HCT116 (cell line): ENCODE measurements at regions not wholly inside any gene's neighbourhood (a gene's known extent, or its start where the extent isn't known, plus 50 kb on each side); places are given as distances from the start of the nearest gene placed in this dataset.

Experiments used
- ATAC-seq: fragments of 200-7000 bp; cut with Tn5 transposase; 2 replicates; pipeline ENCODE4 v1.9.1; 2020; ENCODE audit warnings: mild to moderate bottlenecking, moderate library complexity
- BruUV-seq: library from RNA; stranded (reverse); fragments of 400-500 nt; replicated peaks from 2 replicates; lab custom pipeline; 2021; lab: Mats Ljungman, UMichigan
- CTCF ChIA-PET: fragments of 300-600 bp; sonication (Branson Sonifier 250); formaldehyde crosslinking; loops from one replicate; lab custom pipeline; 2021; ENCODE audit warnings: antibody characterized with exemption; lab: Charles Lee
- POLR2A ChIA-PET: fragments of 300-600, 350-600 bp; sonication (Branson Sonifier 250); formaldehyde crosslinking; loops from one replicate; lab custom pipeline; 2021; ENCODE audit warnings: antibody characterized with exemption; lab: Charles Lee
- RAD21 ChIA-PET, 2 experiments: fragments of 300-600 bp; sonication (Branson Sonifier 250); formaldehyde crosslinking; loops; one replicate each; lab custom pipeline; 2023; ENCODE audit warnings: low total read pairs in 2 of 2; ENCODE audit not compliant: uncharacterized antibody in 2 of 2, unreplicated experiment in 2 of 2, low non-redundant PET in 1 of 2; lab: Charles Lee
- DNase-seq: peaks from one replicate; pipeline ENCODE4 v3.0.0-alpha.2; 2010; ENCODE audit warnings: low read depth, low spot score
- H2AFZ ChIP-seq: fragments of 200-600 bp; shearing (Covaris generic), sonication (generic); 2 replicates; pipeline ENCODE4 v1.6.1; 2017; ENCODE audit warnings: low read depth, mixed run types, mixed read lengths, antibody characterized with exemption, low read length; ENCODE audit not compliant: poor library complexity, severe bottlenecking
- H3K27ac ChIP-seq: 2 replicates; pipeline ENCODE4 v1.5.1; 2012; ENCODE audit warnings: low read depth, low read length
- H3K27me3 ChIP-seq: fragments of 200-600 bp; sonication (generic); 2 replicates; pipeline ENCODE4 v1.6.1; 2016; ENCODE audit warnings: mixed run types, low read length, mixed read lengths; ENCODE audit not compliant: insufficient read depth
- H3K36me3 ChIP-seq, 2 experiments: fragments of 200-500 bp in 1 of 2; fragments of 200-600 bp in 1 of 2; sonication (Bioruptor generic) in 1 of 2; sonication (generic) in 1 of 2; 2 replicates each; pipeline versions ENCODE4 v1.5.1 to v1.6.1; 2014 to 2016; ENCODE audit warnings: low read length in 2 of 2, inconsistent platforms in 1 of 2, mixed read lengths in 1 of 2, mixed run types in 1 of 2; ENCODE audit not compliant: insufficient read depth in 2 of 2, control insufficient read depth in 1 of 2
- H3K4me1 ChIP-seq, 2 experiments: fragments of 200-600 bp in 1 of 2; sonication (generic) in 1 of 2; 2 replicates each; pipeline versions ENCODE4 v1.5.1 to v1.6.1; 2012 to 2017; ENCODE audit warnings: low read length in 2 of 2, inconsistent platforms in 1 of 2, mild to moderate bottlenecking in 1 of 2, mixed read lengths in 1 of 2, mixed run types in 1 of 2, moderate library complexity in 1 of 2; ENCODE audit not compliant: insufficient read depth in 2 of 2, control insufficient read depth in 1 of 2
- H3K4me2 ChIP-seq: fragments of 200-600 bp; sonication (generic); 2 replicates; pipeline ENCODE4 v1.6.1; 2017; ENCODE audit warnings: mixed run types, low read length, mixed read lengths
- H3K4me3 ChIP-seq, 2 experiments: fragments of 200-600 bp in 1 of 2; sonication (generic) in 1 of 2; replicated peaks in 1 of 2; 2 replicates each; pipeline ENCODE4 v1.5.1; 2011 to 2016; ENCODE audit warnings: low read length in 2 of 2, control low read depth in 1 of 2, low read depth in 1 of 2, mild to moderate bottlenecking in 1 of 2, mixed read lengths in 1 of 2, mixed run types in 1 of 2
- H3K79me2 ChIP-seq: fragments of 200-600 bp; sonication (generic); 2 replicates; pipeline ENCODE4 v1.6.1; 2017; ENCODE audit warnings: mild to moderate bottlenecking, mixed run types, low read length, moderate library complexity, mixed read lengths; ENCODE audit not compliant: insufficient read depth
- H3K9ac ChIP-seq: fragments of 200-600 bp; sonication (generic); 2 replicates; pipeline ENCODE4 v1.6.1; 2016; ENCODE audit warnings: low read length, mixed read lengths
- H3K9me2 ChIP-seq: fragments of 200-600 bp; sonication (generic), shearing (Covaris generic); 2 replicates; pipeline ENCODE4 v1.6.1; 2017; ENCODE audit warnings: mixed run types, mild to moderate bottlenecking, moderate library complexity; ENCODE audit not compliant: insufficient read depth
- H3K9me3 ChIP-seq, 2 experiments: fragments of 200-500 bp in 1 of 2; fragments of 200-600 bp in 1 of 2; sonication (Bioruptor generic) in 1 of 2; sonication (generic) in 1 of 2; 2 replicates each; pipeline ENCODE4 v1.6.1; 2014 to 2017; ENCODE audit warnings: low read length in 2 of 2, mixed read lengths in 2 of 2, inconsistent platforms in 1 of 2, low read depth in 1 of 2, mild to moderate bottlenecking in 1 of 2, mixed run types in 1 of 2, moderate library complexity in 1 of 2; ENCODE audit not compliant: control insufficient read depth in 1 of 2, insufficient read depth in 1 of 2
- H4K20me1 ChIP-seq: fragments of 200-600 bp; sonication (generic), shearing (Covaris generic); 2 replicates; pipeline ENCODE4 v1.6.1; 2017; ENCODE audit warnings: mixed run types, mild to moderate bottlenecking, moderate library complexity; ENCODE audit not compliant: insufficient read depth
- CBX3 ChIP-seq: IDR thresholded peaks from 2 replicates; pipeline ENCODE4 v1.6.1; 2012; ENCODE audit warnings: low read depth
- CEBPB ChIP-seq: IDR thresholded peaks from 2 replicates; pipeline ENCODE4 v1.6.1; 2012; ENCODE audit warnings: low read depth
- EGR1 ChIP-seq: IDR thresholded peaks from 2 replicates; pipeline ENCODE4 v1.6.1; 2012; ENCODE audit warnings: low read depth
- EZH2 ChIP-seq: fragments of 200-600 bp; sonication (generic); IDR thresholded peaks from 2 replicates; pipeline ENCODE4 v1.6.1; 2017; ENCODE audit warnings: antibody characterized with exemption, mixed run types
- FOSL1 ChIP-seq: IDR thresholded peaks from 2 replicates; pipeline ENCODE4 v1.6.1; 2012; ENCODE audit warnings: low read depth
- JUND ChIP-seq: IDR thresholded peaks from 2 replicates; pipeline ENCODE4 v1.6.1; 2012
- RAD21 ChIP-seq: IDR thresholded peaks from 2 replicates; pipeline ENCODE4 v1.6.1; 2012; ENCODE audit warnings: low read depth, mild to moderate bottlenecking
- SIN3A ChIP-seq: IDR thresholded peaks from 2 replicates; pipeline ENCODE4 v1.6.1; 2012; ENCODE audit warnings: low read depth
- SP1 ChIP-seq: IDR thresholded peaks from 2 replicates; pipeline ENCODE4 v1.6.1; 2012; ENCODE audit warnings: low read depth
- YY1 ChIP-seq: IDR thresholded peaks from 2 replicates; pipeline ENCODE4 v1.6.1; 2011; ENCODE audit warnings: low read length, low read depth, moderate library complexity, mild to moderate bottlenecking; ENCODE audit not compliant: insufficient replicate concordance; ENCODE audit errors: extremely low read depth
- ZFX ChIP-seq: fragments of 450-650 bp; IDR thresholded peaks from 2 replicates; pipeline ENCODE4 v1.6.1; 2017
- ZNF274 ChIP-seq: fragments of 200-500 bp; sonication (Bioruptor generic); IDR thresholded peaks from 2 replicates; pipeline ENCODE4 v1.6.1; 2014; ENCODE audit warnings: mild to moderate bottlenecking, low read depth, low read length, inconsistent platforms
- intact Hi-C: fragments of 100-400 bp; cut with micrococcal nuclease; formaldehyde crosslinking; loops from 2 replicates; pipeline ENCODE4 v1.10.0; 2022
- TF ChIP-seq, protein P1 (sequence below), 3 experiments: fragments of 200-600 bp in 1 of 3; sonication (generic) in 1 of 3; IDR thresholded peaks in 2 of 3; conservative IDR thresholded peaks in 1 of 3; 2 replicates each; pipeline ENCODE4 v1.5.1; 2012 to 2017; ENCODE audit warnings: low read depth in 2 of 3, low read length in 2 of 3, antibody characterized with exemption in 1 of 3, borderline replicate concordance in 1 of 3, control low read depth in 1 of 3, mild to moderate bottlenecking in 1 of 3, mixed read lengths in 1 of 3, mixed run types in 1 of 3, moderate library complexity in 1 of 3; ENCODE audit not compliant: insufficient read depth in 1 of 3
- TF ChIP-seq, protein P2 (sequence below): IDR thresholded peaks from 2 replicates; pipeline ENCODE4 v1.6.1; 2012
- TF ChIP-seq, protein P3 (sequence below): IDR thresholded peaks from 2 replicates; pipeline ENCODE4 v1.6.1; 2012; ENCODE audit warnings: low read depth
- TF ChIP-seq, protein P4 (sequence below): IDR thresholded peaks from 2 replicates; pipeline ENCODE4 v1.6.1; 2011; ENCODE audit warnings: mild to moderate bottlenecking, low read length, moderate library complexity; ENCODE audit not compliant: insufficient replicate concordance; ENCODE audit errors: extremely low read depth
- TF ChIP-seq, protein P5 (sequence below): IDR thresholded peaks from 2 replicates; pipeline ENCODE4 v1.6.1; 2012

DNA sequence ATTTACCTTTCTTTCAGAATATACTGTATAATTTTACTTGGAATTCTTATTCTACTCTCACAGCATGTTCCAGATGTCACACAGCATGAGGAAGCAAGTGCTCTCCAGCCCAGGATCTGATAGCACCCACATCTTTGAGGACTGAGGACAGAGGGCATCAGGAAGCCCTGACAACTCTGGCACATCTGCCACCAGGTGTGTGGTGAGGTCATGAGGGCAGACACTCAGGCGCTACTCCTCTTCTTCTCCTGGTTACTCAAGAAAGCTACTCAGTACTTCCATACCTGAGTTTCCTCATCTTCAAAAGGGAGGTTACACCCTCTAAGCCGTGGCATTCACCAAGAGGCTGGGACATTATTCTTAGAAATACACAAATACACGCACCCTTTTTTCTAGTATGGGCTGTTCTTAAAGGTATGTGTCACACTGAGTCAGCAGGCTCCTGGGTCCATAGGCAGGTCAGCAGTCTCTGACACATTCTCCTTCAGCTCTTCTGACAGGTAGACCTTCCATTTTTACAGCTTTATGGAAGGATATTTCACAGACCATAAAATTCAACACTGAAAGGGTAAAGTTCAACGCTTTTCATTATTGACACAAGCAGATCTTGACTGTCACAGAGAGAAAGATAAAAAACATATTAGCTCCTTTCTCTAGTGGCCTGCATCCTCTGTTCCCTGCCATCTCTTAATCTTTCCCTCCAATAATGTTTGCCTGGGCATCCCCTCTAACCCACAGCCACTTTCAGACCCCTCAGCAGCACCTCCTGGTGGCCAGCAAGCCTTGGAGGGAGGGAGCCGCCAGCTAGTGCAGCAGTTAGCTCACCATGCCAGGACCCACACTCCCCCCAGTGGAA, 103.2 kb upstream of the TJP1 start:
- no peaks in the 10 kb centered on the region for H3K79me2 ChIP-seq
- ChIA-PET RAD21 (interaction anchor here (0.6 to 2.6 kb wide), 10 partner anchors 10 to 269 kb away, joined by 3 to 19 read pairs (median 4); no protein-coding TSS in a partner anchor), CTCF (interaction anchor here (0.7 to 4.5 kb wide), 42 partner anchors 9 to 800 kb away, joined by 3 to 180 read pairs (median 4); partner anchors contain the start of gene TJP1), POLR2A (interaction anchor here (0.6 to 2.6 kb wide), 9 partner anchors 8 to 189 kb away, joined by 3 to 12 read pairs (median 3); partner anchors contain the start of gene TJP1)
- peaks cover 35 to 68% of the 10 kb centered on the region in 2 experiments for H3K4me1 ChIP-seq
- no peaks in the 10 kb centered on the region for H4K20me1 ChIP-seq
- H3K9ac ChIP-seq = peak overlapping the region; percentile 33
- no peaks in the 10 kb centered on the region for H3K36me3 ChIP-seq
- H3K27me3 ChIP-seq = no peaks in the 10 kb centered on the region
- H3K4me3 ChIP-seq = peak overlapping the region in 1 of 2 experiments; percentile 20; a peak in 2 of 4 replicates
- H3K9me3 ChIP-seq = no peaks in the 10 kb centered on the region
- peak overlapping the region; percentile 86 for H2AFZ ChIP-seq
- BruUV-seq = TSS peak; percentile 98
- no peaks in the 10 kb centered on the region for H3K9me2 ChIP-seq
- DNase-seq (peak; percentile 71), ATAC-seq (peak; percentile 74)
- peak overlapping the region; percentile 63 for H3K4me2 ChIP-seq
- peak overlapping the region; percentile 61; the same call in 1 of the 2 replicates for H3K27ac ChIP-seq
- intact Hi-C loops = loop anchor here (10.0 kb wide), 1 partner anchor 231 kb away; no protein-coding TSS in a partner anchor
- TF ChIP-seq ZNF274 (no peak), FOSL1 (peak; percentile 56), SP1 (no peak), CBX3 (no peak), SIN3A (peak; percentile 23; the same call in 1 of the 2 replicates), EZH2 (no peak), EGR1 (no peak), CEBPB (no peak; the same call in 1 of the 2 replicates), YY1 (no peak), ZFX (no peak), RAD21 (peak; percentile 82), JUND (peak; percentile 31)
- TF ChIP-seq, protein P1, sequence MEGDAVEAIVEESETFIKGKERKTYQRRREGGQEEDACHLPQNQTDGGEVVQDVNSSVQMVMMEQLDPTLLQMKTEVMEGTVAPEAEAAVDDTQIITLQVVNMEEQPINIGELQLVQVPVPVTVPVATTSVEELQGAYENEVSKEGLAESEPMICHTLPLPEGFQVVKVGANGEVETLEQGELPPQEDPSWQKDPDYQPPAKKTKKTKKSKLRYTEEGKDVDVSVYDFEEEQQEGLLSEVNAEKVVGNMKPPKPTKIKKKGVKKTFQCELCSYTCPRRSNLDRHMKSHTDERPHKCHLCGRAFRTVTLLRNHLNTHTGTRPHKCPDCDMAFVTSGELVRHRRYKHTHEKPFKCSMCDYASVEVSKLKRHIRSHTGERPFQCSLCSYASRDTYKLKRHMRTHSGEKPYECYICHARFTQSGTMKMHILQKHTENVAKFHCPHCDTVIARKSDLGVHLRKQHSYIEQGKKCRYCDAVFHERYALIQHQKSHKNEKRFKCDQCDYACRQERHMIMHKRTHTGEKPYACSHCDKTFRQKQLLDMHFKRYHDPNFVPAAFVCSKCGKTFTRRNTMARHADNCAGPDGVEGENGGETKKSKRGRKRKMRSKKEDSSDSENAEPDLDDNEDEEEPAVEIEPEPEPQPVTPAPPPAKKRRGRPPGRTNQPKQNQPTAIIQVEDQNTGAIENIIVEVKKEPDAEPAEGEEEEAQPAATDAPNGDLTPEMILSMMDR (IDR thresholded peaks at IDR 0.05 in 2 of 3, conservative IDR thresholded peaks at IDR 0.05 in 1 of 3; ENCODE audit: borderline replicate concordance in 1 of 3, insufficient read depth in 1 of 3, low read depth in 2 of 3, low read length in 2 of 3) = peak; percentile 96 to 99 (median 97)
- TF ChIP-seq, protein P2, sequence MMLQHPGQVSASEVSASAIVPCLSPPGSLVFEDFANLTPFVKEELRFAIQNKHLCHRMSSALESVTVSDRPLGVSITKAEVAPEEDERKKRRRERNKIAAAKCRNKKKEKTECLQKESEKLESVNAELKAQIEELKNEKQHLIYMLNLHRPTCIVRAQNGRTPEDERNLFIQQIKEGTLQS = no peak
- TF ChIP-seq, protein P3, sequence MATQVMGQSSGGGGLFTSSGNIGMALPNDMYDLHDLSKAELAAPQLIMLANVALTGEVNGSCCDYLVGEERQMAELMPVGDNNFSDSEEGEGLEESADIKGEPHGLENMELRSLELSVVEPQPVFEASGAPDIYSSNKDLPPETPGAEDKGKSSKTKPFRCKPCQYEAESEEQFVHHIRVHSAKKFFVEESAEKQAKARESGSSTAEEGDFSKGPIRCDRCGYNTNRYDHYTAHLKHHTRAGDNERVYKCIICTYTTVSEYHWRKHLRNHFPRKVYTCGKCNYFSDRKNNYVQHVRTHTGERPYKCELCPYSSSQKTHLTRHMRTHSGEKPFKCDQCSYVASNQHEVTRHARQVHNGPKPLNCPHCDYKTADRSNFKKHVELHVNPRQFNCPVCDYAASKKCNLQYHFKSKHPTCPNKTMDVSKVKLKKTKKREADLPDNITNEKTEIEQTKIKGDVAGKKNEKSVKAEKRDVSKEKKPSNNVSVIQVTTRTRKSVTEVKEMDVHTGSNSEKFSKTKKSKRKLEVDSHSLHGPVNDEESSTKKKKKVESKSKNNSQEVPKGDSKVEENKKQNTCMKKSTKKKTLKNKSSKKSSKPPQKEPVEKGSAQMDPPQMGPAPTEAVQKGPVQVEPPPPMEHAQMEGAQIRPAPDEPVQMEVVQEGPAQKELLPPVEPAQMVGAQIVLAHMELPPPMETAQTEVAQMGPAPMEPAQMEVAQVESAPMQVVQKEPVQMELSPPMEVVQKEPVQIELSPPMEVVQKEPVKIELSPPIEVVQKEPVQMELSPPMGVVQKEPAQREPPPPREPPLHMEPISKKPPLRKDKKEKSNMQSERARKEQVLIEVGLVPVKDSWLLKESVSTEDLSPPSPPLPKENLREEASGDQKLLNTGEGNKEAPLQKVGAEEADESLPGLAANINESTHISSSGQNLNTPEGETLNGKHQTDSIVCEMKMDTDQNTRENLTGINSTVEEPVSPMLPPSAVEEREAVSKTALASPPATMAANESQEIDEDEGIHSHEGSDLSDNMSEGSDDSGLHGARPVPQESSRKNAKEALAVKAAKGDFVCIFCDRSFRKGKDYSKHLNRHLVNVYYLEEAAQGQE = no peak
- TF ChIP-seq, protein P4, sequence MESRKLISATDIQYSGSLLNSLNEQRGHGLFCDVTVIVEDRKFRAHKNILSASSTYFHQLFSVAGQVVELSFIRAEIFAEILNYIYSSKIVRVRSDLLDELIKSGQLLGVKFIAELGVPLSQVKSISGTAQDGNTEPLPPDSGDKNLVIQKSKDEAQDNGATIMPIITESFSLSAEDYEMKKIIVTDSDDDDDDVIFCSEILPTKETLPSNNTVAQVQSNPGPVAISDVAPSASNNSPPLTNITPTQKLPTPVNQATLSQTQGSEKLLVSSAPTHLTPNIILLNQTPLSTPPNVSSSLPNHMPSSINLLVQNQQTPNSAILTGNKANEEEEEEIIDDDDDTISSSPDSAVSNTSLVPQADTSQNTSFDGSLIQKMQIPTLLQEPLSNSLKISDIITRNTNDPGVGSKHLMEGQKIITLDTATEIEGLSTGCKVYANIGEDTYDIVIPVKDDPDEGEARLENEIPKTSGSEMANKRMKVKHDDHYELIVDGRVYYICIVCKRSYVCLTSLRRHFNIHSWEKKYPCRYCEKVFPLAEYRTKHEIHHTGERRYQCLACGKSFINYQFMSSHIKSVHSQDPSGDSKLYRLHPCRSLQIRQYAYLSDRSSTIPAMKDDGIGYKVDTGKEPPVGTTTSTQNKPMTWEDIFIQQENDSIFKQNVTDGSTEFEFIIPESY = no peak
- TF ChIP-seq, protein P5, sequence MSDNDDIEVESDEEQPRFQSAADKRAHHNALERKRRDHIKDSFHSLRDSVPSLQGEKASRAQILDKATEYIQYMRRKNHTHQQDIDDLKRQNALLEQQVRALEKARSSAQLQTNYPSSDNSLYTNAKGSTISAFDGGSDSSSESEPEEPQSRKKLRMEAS = 0 out of 2 replicates have a peak, but pooled peaks have one; percentile 28
